ENCODE measurements at regions not wholly inside any gene's neighbourhood (a gene's known extent, or its start where the extent isn't known, plus 50 kb on each side); places are given as distances from the start of the nearest gene placed in this dataset.

DNA sequence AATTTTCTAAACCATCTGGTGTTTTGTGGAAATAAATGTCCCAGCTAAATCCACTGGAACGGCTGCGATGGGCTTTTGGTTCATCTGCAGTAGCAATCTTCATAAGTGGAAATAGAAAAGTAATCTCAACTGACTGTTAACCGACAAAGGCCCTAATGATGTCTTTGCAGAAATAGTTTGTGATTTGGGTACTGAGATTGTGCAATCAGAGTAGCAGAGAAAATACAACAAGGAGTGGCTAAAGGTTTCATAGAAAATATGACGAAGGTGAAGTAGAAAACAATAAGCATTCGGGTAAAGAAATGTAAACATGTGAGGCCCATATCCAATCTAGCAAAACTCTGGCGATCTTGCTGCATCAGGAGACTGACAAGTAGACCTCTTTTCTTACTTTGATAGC lies 262.6 kb upstream of the MCTP2 start:
- DNase-seq (ENCODE audit: low read depth), result no peak
- no peak overlapping the region for H3K4me3 ChIP-seq (ENCODE audit: low read depth, low read length)
- TF ChIP-seq, protein P1, sequence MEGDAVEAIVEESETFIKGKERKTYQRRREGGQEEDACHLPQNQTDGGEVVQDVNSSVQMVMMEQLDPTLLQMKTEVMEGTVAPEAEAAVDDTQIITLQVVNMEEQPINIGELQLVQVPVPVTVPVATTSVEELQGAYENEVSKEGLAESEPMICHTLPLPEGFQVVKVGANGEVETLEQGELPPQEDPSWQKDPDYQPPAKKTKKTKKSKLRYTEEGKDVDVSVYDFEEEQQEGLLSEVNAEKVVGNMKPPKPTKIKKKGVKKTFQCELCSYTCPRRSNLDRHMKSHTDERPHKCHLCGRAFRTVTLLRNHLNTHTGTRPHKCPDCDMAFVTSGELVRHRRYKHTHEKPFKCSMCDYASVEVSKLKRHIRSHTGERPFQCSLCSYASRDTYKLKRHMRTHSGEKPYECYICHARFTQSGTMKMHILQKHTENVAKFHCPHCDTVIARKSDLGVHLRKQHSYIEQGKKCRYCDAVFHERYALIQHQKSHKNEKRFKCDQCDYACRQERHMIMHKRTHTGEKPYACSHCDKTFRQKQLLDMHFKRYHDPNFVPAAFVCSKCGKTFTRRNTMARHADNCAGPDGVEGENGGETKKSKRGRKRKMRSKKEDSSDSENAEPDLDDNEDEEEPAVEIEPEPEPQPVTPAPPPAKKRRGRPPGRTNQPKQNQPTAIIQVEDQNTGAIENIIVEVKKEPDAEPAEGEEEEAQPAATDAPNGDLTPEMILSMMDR (IDR thresholded peaks at IDR 0.05; ENCODE audit: insufficient read depth, low read length), result no peak

DNA sequence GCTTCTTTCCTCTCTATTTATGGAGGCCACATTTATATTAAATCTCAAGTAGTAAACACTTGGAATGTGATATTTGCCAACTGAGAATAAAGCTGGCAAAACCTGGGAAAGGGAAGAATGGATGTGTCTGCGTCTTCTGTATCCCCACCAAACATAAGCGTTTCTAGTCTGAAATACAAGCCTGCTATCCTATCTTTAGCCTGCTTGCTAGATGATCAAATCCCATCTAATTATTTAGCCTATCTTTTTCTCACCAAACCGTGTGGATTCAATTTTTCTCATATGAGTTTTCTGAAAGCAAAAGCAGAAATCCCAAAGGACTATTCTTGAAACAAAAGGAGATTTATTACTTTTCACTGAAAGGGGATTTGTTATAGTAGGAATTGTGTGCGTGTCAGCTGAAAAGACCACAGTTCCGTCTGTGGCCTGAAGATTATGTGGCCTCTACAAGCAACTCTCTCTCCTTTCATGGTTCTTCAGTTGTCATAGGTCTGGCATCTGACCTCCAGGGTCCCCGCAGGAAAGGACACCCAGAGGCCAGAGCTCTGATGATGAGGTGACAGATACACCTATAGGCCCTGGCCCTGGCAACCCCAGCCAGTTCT lies 266.0 kb upstream of the MCTP2 start:
- no peak for DNase-seq (ENCODE audit: low read depth)
- H3K4me3 ChIP-seq (ENCODE audit: low read depth, low read length), result no peak overlapping the region
- TF ChIP-seq, protein P1 (IDR thresholded peaks at IDR 0.05; ENCODE audit: insufficient read depth, low read length), result no peak

DNA sequence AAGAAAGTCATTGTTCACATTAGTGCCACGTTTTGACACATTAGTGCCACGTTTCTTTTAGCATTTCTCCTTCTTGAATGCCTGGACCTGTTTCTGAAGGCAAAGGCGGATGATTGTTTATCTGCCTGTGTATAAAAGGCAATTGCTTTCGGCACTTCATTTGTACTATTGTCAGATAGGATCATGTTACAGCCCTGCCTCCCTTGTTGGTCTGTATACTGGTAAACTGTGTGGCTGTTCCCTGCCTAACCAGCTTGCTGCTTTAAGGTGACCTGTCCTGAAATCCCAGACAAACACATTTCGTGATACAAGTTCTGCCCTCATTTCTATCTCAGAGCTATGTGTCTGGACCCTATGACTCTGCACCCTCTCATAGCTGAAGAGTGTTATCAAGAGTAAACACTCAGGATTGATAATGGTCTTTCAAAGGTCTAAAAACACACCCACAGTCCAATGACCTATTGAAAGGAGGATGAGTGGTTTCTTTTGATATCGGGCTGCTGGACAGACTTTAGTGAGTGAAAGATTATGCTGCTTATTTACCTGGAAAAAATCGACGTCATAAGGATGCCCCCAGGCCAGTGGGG lies 276.3 kb upstream of the MCTP2 start:
- no peak for DNase-seq (ENCODE audit: low read depth)
- no peak overlapping the region for H3K4me3 ChIP-seq (ENCODE audit: low read depth, low read length)
- TF ChIP-seq, protein P1 (IDR thresholded peaks at IDR 0.05; ENCODE audit: insufficient read depth, low read length), result no peak

DNA sequence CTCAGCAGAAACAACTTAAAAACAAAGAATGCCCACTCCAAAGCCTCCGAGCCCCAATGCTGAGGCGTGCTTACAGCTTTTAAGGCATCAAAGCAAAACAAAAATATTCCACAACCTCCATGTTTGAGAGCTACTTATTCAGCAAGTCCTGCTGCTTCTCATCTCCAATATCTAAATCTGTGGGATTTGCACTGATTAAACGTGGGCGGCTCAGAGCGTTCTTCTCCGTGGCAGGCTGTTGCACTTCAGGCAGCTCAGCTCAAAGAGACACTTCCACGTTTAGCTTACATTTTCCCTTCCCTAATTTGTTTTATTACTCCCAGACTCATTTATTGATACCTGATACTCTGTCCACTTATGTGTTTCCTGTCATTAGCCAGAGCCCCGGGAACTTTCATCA lies 282.6 kb upstream of the MCTP2 start:
- no peak overlapping the region for H3K4me3 ChIP-seq (ENCODE audit: low read depth, low read length)
- TF ChIP-seq, protein P1 (IDR thresholded peaks at IDR 0.05; ENCODE audit: insufficient read depth, low read length), result no peak
- DNase-seq (ENCODE audit: low read depth), result no peak

DNA sequence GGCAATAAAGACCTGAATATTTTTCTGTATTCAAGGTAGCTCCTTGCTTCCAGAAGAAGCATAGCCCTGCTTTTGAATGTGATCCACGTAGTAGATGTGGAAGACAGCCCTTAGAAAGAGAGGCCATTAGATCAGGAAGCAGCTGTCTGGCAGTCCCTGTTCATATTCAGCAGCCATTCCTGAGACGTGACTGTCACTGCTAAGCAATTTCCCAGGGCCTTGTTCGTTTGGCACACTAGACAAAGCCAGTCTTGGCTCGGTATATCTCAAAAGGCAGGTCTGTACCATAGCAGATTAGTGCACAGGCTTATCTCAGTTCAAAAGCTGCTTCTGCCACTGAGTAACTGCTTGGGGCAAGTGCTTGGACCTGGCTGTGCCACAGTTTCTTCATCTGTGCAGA lies 287.8 kb upstream of the MCTP2 start:
- H3K4me3 ChIP-seq (ENCODE audit: low read depth, low read length), result no peak overlapping the region
- TF ChIP-seq, protein P1 (IDR thresholded peaks at IDR 0.05; ENCODE audit: insufficient read depth, low read length), result no peak
- DNase-seq (ENCODE audit: low read depth), result no peak

DNA sequence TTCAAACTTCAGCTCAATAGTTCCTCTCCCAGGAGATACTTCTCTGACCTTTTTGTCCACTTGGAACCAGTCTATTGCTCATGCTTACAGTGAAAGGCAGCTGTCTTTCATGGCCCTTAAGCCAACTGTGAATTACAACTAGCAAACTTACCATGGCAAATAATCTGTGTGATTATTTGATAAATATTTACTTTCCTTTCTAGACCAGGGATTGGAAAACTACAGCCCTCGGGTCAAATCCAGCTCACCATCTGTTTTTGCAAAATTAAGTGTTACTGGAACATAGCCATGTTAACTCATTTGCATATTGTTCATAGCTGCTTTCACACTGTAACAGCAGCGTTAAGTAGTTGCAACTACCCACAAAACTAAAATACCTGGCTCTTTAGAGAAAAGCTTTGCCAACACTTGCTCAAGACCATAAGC lies 289.1 kb upstream of the MCTP2 start:
- no peak for DNase-seq (ENCODE audit: low read depth)
- TF ChIP-seq, protein P1 (IDR thresholded peaks at IDR 0.05; ENCODE audit: insufficient read depth, low read length), result no peak
- no peak overlapping the region for H3K4me3 ChIP-seq (ENCODE audit: low read depth, low read length)

DNA sequence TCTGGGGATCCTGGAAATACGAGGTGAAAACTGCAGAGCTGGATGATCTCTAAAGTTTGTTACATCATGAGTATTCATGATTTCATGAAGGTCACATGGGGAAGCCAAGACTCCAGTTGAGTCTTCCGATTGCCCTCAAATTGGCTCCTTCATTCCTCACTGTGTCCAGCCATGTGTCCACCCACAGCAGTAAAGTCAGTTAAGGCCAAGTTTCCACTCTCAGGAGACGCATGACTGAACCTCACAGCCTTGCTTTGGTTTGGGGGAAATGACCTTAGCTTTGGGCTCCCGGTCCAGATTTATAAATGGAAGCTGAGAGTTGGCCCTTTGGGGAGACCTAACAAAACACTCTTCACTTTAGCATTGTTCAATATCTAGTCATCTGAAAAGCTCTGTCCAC lies 289.7 kb upstream of the MCTP2 start:
- TF ChIP-seq, protein P1 (IDR thresholded peaks at IDR 0.05; ENCODE audit: insufficient read depth, low read length), result no peak
- no peak for DNase-seq (ENCODE audit: low read depth)
- H3K4me3 ChIP-seq (ENCODE audit: low read depth, low read length), result no peak overlapping the region
